ENCODE measurements at regions not wholly inside any gene's neighbourhood (a gene's known extent, or its start where the extent isn't known, plus 50 kb on each side); places are given as distances from the start of the nearest gene placed in this dataset.
"Not testable (repeated sequence)": the region's sequence is repeated elsewhere in the genome, so short reads cannot be mapped to it uniquely, and the experiment has no call there.

GRCh38 chr1:175265091-175265490 is 72.5 kb upstream of the KIAA0040 start:
- H3K27me3 Mint-ChIP-seq: peaks cover 8 to 27% of the 10 kb centered on the region in 2 donors
- H3K4me1 Mint-ChIP-seq: no peaks in the 10 kb centered on the region
- no peak overlapping the region for H3K4me3 Mint-ChIP-seq
- H3K27ac Mint-ChIP-seq: no peak overlapping the region
- DNase-seq: no peak
- Histone ChIP-seq H3K9me3 (ENCODE audit: low read length) (no peaks in the 10 kb centered on the region), H3K27ac (ENCODE audit: low read depth, low read length) (no peak overlapping the region), H3K36me3 (ENCODE audit: insufficient read depth, low read length) (no peaks in the 10 kb centered on the region), H3K4me3 (ENCODE audit: low read length) (no peak overlapping the region), H3K4me1 (ENCODE audit: insufficient read depth, low read length) (no peaks in the 10 kb centered on the region), H3K27me3 (ENCODE audit: insufficient read depth, low read length, poor library complexity, severe bottlenecking) (no peaks in the 10 kb centered on the region)
- ChIA-PET CTCF (no interaction called here), POLR2A (no interaction called here)
- H3K9me3 Mint-ChIP-seq: peaks cover 9 to 29% (median 26%) of the 10 kb centered on the region in 5 donors
- H3K36me3 Mint-ChIP-seq: peaks cover 0 to 38% (median 5%) of the 10 kb centered on the region in 3 donors

- POLR2A ChIA-PET: no interaction called here
- no peak overlapping the region for H3K4me3 Mint-ChIP-seq
- H3K36me3 Mint-ChIP-seq: peaks cover 0 to 55% (median 5%) of the 10 kb centered on the region in 3 donors
These were observed 70.0 kb upstream of the KIAA0040 start for GRCh38 chr1:175262621-175263020.

GRCh38 chr1:175256246-175256645 is 63.7 kb upstream of the KIAA0040 start:
- CTCF ChIA-PET: interaction anchor here (1.0 kb wide), 1 partner anchor 104 kb away, joined by 3 read pairs; no protein-coding TSS in a partner anchor
- H3K4me1 ChIP-seq (ENCODE audit: insufficient read depth, low read length); H3K4me3 Mint-ChIP-seq; H3K9me3 ChIP-seq (ENCODE audit: low read length); H3K36me3 ChIP-seq (ENCODE audit: insufficient read depth, low read length); POLR2A ChIA-PET; H3K27me3 Mint-ChIP-seq; DNase-seq; H3K27ac ChIP-seq (ENCODE audit: low read depth, low read length); H3K4me3 ChIP-seq (ENCODE audit: low read length); H3K4me1 Mint-ChIP-seq; H3K27me3 ChIP-seq (ENCODE audit: insufficient read depth, low read length, poor library complexity, severe bottlenecking): not testable (repeated sequence)
- Mint-ChIP-seq H3K9me3 (peaks cover 7 to 13% (median 10%) of the 10 kb centered on the region in 5 donors), H3K36me3 (peaks cover 0 to 27% (median 1%) of the 10 kb centered on the region in 3 donors), H3K27ac (peak overlapping the region in 1 of 8 donors; percentile 30)

More at GRCh38 chr1:175262621-175263020, 70.0 kb upstream of the KIAA0040 start:
- Mint-ChIP-seq H3K27ac (no peak overlapping the region), H3K9me3 (peaks cover 9 to 31% (median 27%) of the 10 kb centered on the region in 5 donors), H3K27me3 (peaks cover 8 to 27% of the 10 kb centered on the region in 2 donors), H3K4me1 (no peaks in the 10 kb centered on the region)
- Histone ChIP-seq H3K9me3 (ENCODE audit: low read length) (no peaks in the 10 kb centered on the region), H3K27ac (ENCODE audit: low read depth, low read length) (no peak overlapping the region), H3K36me3 (ENCODE audit: insufficient read depth, low read length) (no peaks in the 10 kb centered on the region), H3K4me1 (ENCODE audit: insufficient read depth, low read length) (no peaks in the 10 kb centered on the region), H3K27me3 (ENCODE audit: insufficient read depth, low read length, poor library complexity, severe bottlenecking) (no peaks in the 10 kb centered on the region), H3K4me3 (ENCODE audit: low read length) (no peak overlapping the region)
- DNase-seq: no peak
- CTCF ChIA-PET: interaction anchor here (1.9 kb wide), 1 partner anchor 76 kb away, joined by 4 read pairs; no protein-coding TSS in a partner anchor

GRCh38 chr1:175254190-175254589 is 61.6 kb upstream of the KIAA0040 start:
- Mint-ChIP-seq H3K36me3 (peaks cover 0 to 17% (median 0%) of the 10 kb centered on the region in 3 donors), H3K4me3 (no peak overlapping the region), H3K9me3 (peaks cover 3 to 7% (median 4%) of the 10 kb centered on the region in 5 donors), H3K27ac (no peak overlapping the region), H3K4me1 (peaks cover 0 to 2% (median 0%) of the 10 kb centered on the region in 3 donors), H3K27me3 (no peaks in the 10 kb centered on the region)
- Histone ChIP-seq H3K4me1 (ENCODE audit: insufficient read depth, low read length) (no peaks in the 10 kb centered on the region), H3K4me3 (ENCODE audit: low read length) (no peak overlapping the region), H3K27ac (ENCODE audit: low read depth, low read length) (no peak overlapping the region), H3K27me3 (ENCODE audit: insufficient read depth, low read length, poor library complexity, severe bottlenecking) (no peaks in the 10 kb centered on the region), H3K9me3 (ENCODE audit: low read length) (no peaks in the 10 kb centered on the region), H3K36me3 (ENCODE audit: insufficient read depth, low read length) (no peaks in the 10 kb centered on the region)
- POLR2A ChIA-PET: no interaction called here
- DNase-seq: no peak
- CTCF ChIA-PET: no interaction called here

- Mint-ChIP-seq H3K36me3 (peaks cover 0 to 2% (median 0%) of the 10 kb centered on the region in 3 donors), H3K4me1 (peaks cover 0 to 2% (median 0%) of the 10 kb centered on the region in 3 donors), H3K27me3 (no peaks in the 10 kb centered on the region), H3K4me3 (no peak overlapping the region), H3K9me3 (peaks cover under 1 to 7% (median 4%) of the 10 kb centered on the region in 5 donors), H3K27ac (no peak overlapping the region)
- DNase-seq: no peak
- H3K9me3 ChIP-seq (ENCODE audit: low read length): no peaks in the 10 kb centered on the region
- H3K4me3 ChIP-seq (ENCODE audit: low read length): no peak overlapping the region
- ChIA-PET CTCF (no interaction called here), POLR2A (no interaction called here)
- no peak overlapping the region for H3K27ac ChIP-seq (ENCODE audit: low read depth, low read length)
- H3K36me3 ChIP-seq (ENCODE audit: insufficient read depth, low read length): no peaks in the 10 kb centered on the region
- H3K4me1 ChIP-seq (ENCODE audit: insufficient read depth, low read length): no peaks in the 10 kb centered on the region
- H3K27me3 ChIP-seq (ENCODE audit: insufficient read depth, low read length, poor library complexity, severe bottlenecking): no peaks in the 10 kb centered on the region
These were observed 60.0 kb upstream of the KIAA0040 start for GRCh38 chr1:175252561-175252960.

GRCh38 chr1:175250027-175250426 is 57.5 kb upstream of the KIAA0040 start:
- no peak overlapping the region for H3K4me3 ChIP-seq (ENCODE audit: low read length)
- Mint-ChIP-seq H3K27ac (no peak overlapping the region), H3K4me1 (peaks cover 0 to 2% (median 0%) of the 10 kb centered on the region in 3 donors), H3K36me3 (peaks cover 0 to 3% (median 0%) of the 10 kb centered on the region in 3 donors), H3K9me3 (peaks cover 0 to 5% (median 3%) of the 10 kb centered on the region in 5 donors), H3K27me3 (no peaks in the 10 kb centered on the region), H3K4me3 (no peak overlapping the region)
- POLR2A ChIA-PET: no interaction called here
- H3K9me3 ChIP-seq (ENCODE audit: low read length): no peaks in the 10 kb centered on the region
- H3K27me3 ChIP-seq (ENCODE audit: insufficient read depth, low read length, poor library complexity, severe bottlenecking): no peaks in the 10 kb centered on the region
- no peak for DNase-seq
- H3K36me3 ChIP-seq (ENCODE audit: insufficient read depth, low read length): no peaks in the 10 kb centered on the region
- CTCF ChIA-PET: no interaction called here
- H3K27ac ChIP-seq (ENCODE audit: low read depth, low read length): no peak overlapping the region
- no peaks in the 10 kb centered on the region for H3K4me1 ChIP-seq (ENCODE audit: insufficient read depth, low read length)

- H3K4me3 ChIP-seq (ENCODE audit: low read length); H3K27me3 Mint-ChIP-seq; H3K9me3 ChIP-seq (ENCODE audit: low read length); H3K4me1 ChIP-seq (ENCODE audit: insufficient read depth, low read length); DNase-seq; H3K4me3 Mint-ChIP-seq; H3K27me3 ChIP-seq (ENCODE audit: insufficient read depth, low read length, poor library complexity, severe bottlenecking); CTCF ChIA-PET; H3K4me1 Mint-ChIP-seq; H3K27ac ChIP-seq (ENCODE audit: low read depth, low read length); H3K27ac Mint-ChIP-seq; POLR2A ChIA-PET; H3K36me3 ChIP-seq (ENCODE audit: insufficient read depth, low read length): not testable (repeated sequence)
- Mint-ChIP-seq H3K9me3 (peaks cover 4 to 19% (median 12%) of the 10 kb centered on the region in 5 donors), H3K36me3 (peaks cover 0 to 17% (median 3%) of the 10 kb centered on the region in 3 donors)
These were observed 55.5 kb upstream of the KIAA0040 start for GRCh38 chr1:175248036-175248435.

GRCh38 chr1:175247056-175247455 is 54.5 kb upstream of the KIAA0040 start:
- H3K36me3 ChIP-seq (ENCODE audit: insufficient read depth, low read length); H3K4me1 Mint-ChIP-seq; CTCF ChIA-PET; H3K27me3 Mint-ChIP-seq; DNase-seq; POLR2A ChIA-PET; H3K4me3 Mint-ChIP-seq; H3K4me3 ChIP-seq (ENCODE audit: low read length); H3K9me3 ChIP-seq (ENCODE audit: low read length); H3K27me3 ChIP-seq (ENCODE audit: insufficient read depth, low read length, poor library complexity, severe bottlenecking); H3K27ac Mint-ChIP-seq; H3K27ac ChIP-seq (ENCODE audit: low read depth, low read length); H3K4me1 ChIP-seq (ENCODE audit: insufficient read depth, low read length): not testable (repeated sequence)
- Mint-ChIP-seq H3K9me3 (peaks cover 4 to 19% (median 12%) of the 10 kb centered on the region in 5 donors), H3K36me3 (peaks cover 0 to 20% (median 3%) of the 10 kb centered on the region in 3 donors)

Data from CD8-positive, alpha-beta memory T cell (primary cell).